ENCODE measurements at regions not wholly inside any gene's neighbourhood (a gene's known extent, or its start where the extent isn't known, plus 50 kb on each side); places are given as distances from the start of the nearest gene placed in this dataset.

- no peak overlapping the region for H2AFZ ChIP-seq (ENCODE audit: low read depth, low read length)
- H3K27ac ChIP-seq (ENCODE audit: low read length), result no peak overlapping the region
- TF ChIP-seq EP300 (conservative IDR thresholded peaks at IDR 0.05; ENCODE audit: poor library complexity, severe bottlenecking) (no peak), TAF1 (IDR thresholded peaks at IDR 0.05; ENCODE audit: low read depth) (no peak), CTCF (IDR thresholded peaks at IDR 0.05; ENCODE audit: poor library complexity, severe bottlenecking) (no peak), POLR2AphosphoS5 (IDR thresholded peaks at IDR 0.05) (no peak)
- peaks cover 4% of the 10 kb centered on the region for H3K36me3 ChIP-seq (ENCODE audit: insufficient read depth, low read length)
- no peaks in the 10 kb centered on the region for H3K27me3 ChIP-seq (ENCODE audit: insufficient read depth, low read depth, low read length)
- H3F3A ChIP-seq (ENCODE audit: insufficient read depth, low read length, poor library complexity, severe bottlenecking), result no peaks in the 10 kb centered on the region
- H3K9ac ChIP-seq (ENCODE audit: low read length), result no peak overlapping the region
- H3K4me3 ChIP-seq (ENCODE audit: low read length), result no peak overlapping the region
- no peak overlapping the region for H3K4me2 ChIP-seq (ENCODE audit: low read length)
- H3K9me2 ChIP-seq (ENCODE audit: insufficient read depth, low read length), result no peaks in the 10 kb centered on the region
- no peaks in the 10 kb centered on the region for H4K20me1 ChIP-seq (ENCODE audit: insufficient read depth)
- peaks cover 4% of the 10 kb centered on the region for H3K9me3 ChIP-seq (ENCODE audit: low read length)
- no peaks in the 10 kb centered on the region for H3K79me2 ChIP-seq (replicated peaks; ENCODE audit: insufficient read depth, low read length)
Measured at GRCh38 chr5:74535926-74536325, 104.6 kb downstream of the ENC1 start.

DNA sequence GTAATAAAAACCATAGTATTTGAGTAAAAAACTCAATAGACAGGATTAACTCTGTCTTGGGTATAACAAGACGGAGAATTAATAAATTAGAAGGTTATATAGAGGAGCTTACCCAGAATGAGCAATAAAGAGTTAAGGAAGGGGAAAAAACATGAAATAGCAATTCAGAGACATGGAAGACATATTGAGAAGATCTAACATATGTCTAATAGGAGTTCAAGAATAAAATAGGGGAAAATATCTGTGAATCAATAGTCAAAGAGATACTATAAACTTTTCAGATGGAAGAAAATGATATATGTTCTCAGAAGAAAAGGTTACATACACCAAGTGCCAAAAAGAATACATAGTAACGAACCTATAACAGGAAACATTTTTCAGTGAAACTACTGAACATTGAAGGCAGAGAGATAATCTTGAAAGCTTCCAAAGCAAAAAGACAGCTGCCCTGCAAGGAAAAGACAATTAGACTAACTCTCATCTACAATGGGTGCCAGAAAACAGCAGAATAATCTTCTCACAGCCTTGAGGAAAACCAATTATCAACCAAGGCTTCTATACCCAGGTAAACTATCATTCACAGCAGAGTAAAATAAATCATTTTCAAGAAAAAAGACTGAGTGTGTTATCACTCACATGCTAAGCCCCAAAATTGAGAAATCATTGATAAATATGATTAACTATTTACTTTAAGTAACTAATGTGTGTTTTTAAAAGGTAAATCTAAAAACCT lies 106.0 kb downstream of the ENC1 start:
- Histone ChIP-seq H3K79me2 (replicated peaks; ENCODE audit: insufficient read depth, low read length) (no peaks in the 10 kb centered on the region), H3K9me3 (ENCODE audit: low read length) (peaks cover 4% of the 10 kb centered on the region), H3K27me3 (ENCODE audit: insufficient read depth, low read depth, low read length) (no peaks in the 10 kb centered on the region), H3K9me2 (ENCODE audit: insufficient read depth, low read length) (no peaks in the 10 kb centered on the region), H3F3A (ENCODE audit: insufficient read depth, low read length, poor library complexity, severe bottlenecking) (no peaks in the 10 kb centered on the region), H3K9ac (ENCODE audit: low read length) (no peak overlapping the region), H4K20me1 (ENCODE audit: insufficient read depth) (no peaks in the 10 kb centered on the region), H2AFZ (ENCODE audit: low read depth, low read length) (no peak overlapping the region), H3K36me3 (ENCODE audit: insufficient read depth, low read length) (peaks cover 4% of the 10 kb centered on the region), H3K27ac (ENCODE audit: low read length) (no peak overlapping the region), H3K4me3 (ENCODE audit: low read length) (no peak overlapping the region), H3K4me2 (ENCODE audit: low read length) (no peak overlapping the region)
- TF ChIP-seq, protein P1, sequence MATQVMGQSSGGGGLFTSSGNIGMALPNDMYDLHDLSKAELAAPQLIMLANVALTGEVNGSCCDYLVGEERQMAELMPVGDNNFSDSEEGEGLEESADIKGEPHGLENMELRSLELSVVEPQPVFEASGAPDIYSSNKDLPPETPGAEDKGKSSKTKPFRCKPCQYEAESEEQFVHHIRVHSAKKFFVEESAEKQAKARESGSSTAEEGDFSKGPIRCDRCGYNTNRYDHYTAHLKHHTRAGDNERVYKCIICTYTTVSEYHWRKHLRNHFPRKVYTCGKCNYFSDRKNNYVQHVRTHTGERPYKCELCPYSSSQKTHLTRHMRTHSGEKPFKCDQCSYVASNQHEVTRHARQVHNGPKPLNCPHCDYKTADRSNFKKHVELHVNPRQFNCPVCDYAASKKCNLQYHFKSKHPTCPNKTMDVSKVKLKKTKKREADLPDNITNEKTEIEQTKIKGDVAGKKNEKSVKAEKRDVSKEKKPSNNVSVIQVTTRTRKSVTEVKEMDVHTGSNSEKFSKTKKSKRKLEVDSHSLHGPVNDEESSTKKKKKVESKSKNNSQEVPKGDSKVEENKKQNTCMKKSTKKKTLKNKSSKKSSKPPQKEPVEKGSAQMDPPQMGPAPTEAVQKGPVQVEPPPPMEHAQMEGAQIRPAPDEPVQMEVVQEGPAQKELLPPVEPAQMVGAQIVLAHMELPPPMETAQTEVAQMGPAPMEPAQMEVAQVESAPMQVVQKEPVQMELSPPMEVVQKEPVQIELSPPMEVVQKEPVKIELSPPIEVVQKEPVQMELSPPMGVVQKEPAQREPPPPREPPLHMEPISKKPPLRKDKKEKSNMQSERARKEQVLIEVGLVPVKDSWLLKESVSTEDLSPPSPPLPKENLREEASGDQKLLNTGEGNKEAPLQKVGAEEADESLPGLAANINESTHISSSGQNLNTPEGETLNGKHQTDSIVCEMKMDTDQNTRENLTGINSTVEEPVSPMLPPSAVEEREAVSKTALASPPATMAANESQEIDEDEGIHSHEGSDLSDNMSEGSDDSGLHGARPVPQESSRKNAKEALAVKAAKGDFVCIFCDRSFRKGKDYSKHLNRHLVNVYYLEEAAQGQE (IDR thresholded peaks at IDR 0.05; ENCODE audit: borderline replicate concordance), result no peak

GRCh38 chr5:74530326-74531050 lies 110.0 kb downstream of the ENC1 start:
- no peak overlapping the region for H3K4me2 ChIP-seq (ENCODE audit: low read length)
- no peak overlapping the region for H3K27ac ChIP-seq (ENCODE audit: low read length)
- TF ChIP-seq SMC3 (conservative IDR thresholded peaks at IDR 0.05; ENCODE audit: poor library complexity) (no peak), TAF1 (IDR thresholded peaks at IDR 0.05; ENCODE audit: low read depth) (no peak), CTCF (IDR thresholded peaks at IDR 0.05; ENCODE audit: poor library complexity, severe bottlenecking) (no peak), EZH2 (IDR thresholded peaks at IDR 0.05; ENCODE audit: borderline replicate concordance, insufficient read depth, low read length, poor library complexity, severe bottlenecking) (no peak)
- TF ChIP-seq, protein P1 (IDR thresholded peaks at IDR 0.05; ENCODE audit: borderline replicate concordance), result no peak
- H4K20me1 ChIP-seq (ENCODE audit: insufficient read depth), result no peaks in the 10 kb centered on the region
- no peak overlapping the region for H3K9ac ChIP-seq (ENCODE audit: low read length)
- H3K9me3 ChIP-seq (ENCODE audit: low read length), result peaks cover 4% of the 10 kb centered on the region
- no peaks in the 10 kb centered on the region for H3K9me2 ChIP-seq (ENCODE audit: insufficient read depth, low read length)
- H3K27me3 ChIP-seq (ENCODE audit: insufficient read depth, low read depth, low read length), result no peaks in the 10 kb centered on the region
- no peaks in the 10 kb centered on the region for H3F3A ChIP-seq (ENCODE audit: insufficient read depth, low read length, poor library complexity, severe bottlenecking)
- no peak overlapping the region for H2AFZ ChIP-seq (ENCODE audit: low read depth, low read length)
- H3K4me3 ChIP-seq (ENCODE audit: low read length), result no peak overlapping the region
- no peaks in the 10 kb centered on the region for H3K79me2 ChIP-seq (replicated peaks; ENCODE audit: insufficient read depth, low read length)
- peaks cover 4% of the 10 kb centered on the region for H3K36me3 ChIP-seq (ENCODE audit: insufficient read depth, low read length)
